NCI-H510A treated with DMSO at 0.1 percent for 48 hours (cell line): ENCODE measurements at regions not wholly inside any gene's neighbourhood (a gene's known extent, or its start where the extent isn't known, plus 50 kb on each side); places are given as distances from the start of the nearest gene placed in this dataset.

Experiments
- DNase-seq: peaks from one replicate; lab custom pipeline; 2025; lab: John Stamatoyannopoulos, UW

DNA sequence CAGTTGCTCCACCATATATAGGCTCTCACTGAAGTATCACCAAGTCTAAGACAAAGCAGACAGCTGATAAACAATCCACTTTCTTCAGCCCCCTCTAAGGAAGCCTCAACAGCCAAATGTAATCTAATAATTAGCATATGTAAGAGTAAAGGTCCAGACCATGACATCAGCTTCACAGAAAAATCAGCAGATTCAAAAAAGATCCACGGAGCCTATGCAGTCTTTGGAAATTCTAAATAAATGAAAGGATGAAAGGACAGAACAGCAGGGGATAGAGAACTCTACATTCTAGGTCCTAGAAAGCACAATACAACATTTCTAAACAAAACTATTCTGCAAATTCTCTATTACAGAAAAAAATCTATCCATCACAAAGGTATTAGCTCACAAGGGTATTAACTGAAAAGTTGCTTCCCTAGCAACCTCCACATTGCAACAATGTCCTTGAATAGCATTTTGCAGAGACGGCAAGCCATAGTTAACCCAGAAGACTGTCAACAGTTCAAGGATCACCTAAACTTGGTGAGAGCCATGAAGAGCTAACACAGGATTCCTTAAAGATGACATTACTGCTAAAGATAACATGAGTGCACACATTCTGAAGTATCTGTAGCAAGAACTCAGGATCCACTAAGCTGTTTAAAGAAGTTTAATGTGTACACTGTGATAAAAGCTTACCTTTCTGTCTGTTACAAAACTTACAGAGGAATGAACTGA lies 74.3 kb downstream of the SIPA1L2 start:
- no peak for DNase-seq

DNA sequence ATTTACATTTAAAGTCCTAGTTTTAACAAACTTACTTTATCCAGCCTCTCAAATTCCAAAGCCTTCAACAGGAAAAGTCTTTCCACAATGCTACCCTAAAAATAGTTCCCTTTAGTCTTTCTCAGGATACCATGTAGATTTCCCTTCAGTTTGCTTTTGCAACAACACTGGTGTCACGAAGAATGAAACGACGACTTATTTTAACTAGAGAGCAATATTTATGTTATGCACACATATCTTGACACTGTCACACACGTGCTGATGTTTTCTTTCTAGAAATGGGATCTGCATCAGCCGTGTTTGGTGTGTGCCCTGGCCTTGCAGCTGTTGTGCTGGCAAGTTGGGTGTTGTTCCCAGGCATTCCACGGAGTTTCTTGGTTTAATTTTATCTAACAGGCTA lies 75.5 kb downstream of the SIPA1L2 start:
- DNase-seq: no peak

DNA sequence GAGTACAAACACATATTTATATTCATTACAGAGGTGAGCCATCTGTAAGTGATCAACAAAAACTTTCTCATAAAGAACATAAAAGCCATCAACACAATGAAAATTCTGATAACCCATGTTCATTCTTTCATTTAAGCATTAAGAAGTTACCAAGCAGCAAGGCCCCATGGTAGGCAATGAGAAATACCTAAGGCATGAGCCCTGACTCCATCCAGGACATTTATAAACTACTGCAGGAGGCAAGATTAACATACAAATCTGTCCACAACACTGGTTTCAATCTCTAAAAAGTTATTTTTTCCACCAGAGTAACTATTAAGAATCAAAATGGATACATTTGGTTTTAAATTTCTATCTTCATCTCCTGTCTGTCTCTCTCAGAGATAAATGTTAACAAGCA lies 76.1 kb downstream of the SIPA1L2 start:
- no peak for DNase-seq

DNA sequence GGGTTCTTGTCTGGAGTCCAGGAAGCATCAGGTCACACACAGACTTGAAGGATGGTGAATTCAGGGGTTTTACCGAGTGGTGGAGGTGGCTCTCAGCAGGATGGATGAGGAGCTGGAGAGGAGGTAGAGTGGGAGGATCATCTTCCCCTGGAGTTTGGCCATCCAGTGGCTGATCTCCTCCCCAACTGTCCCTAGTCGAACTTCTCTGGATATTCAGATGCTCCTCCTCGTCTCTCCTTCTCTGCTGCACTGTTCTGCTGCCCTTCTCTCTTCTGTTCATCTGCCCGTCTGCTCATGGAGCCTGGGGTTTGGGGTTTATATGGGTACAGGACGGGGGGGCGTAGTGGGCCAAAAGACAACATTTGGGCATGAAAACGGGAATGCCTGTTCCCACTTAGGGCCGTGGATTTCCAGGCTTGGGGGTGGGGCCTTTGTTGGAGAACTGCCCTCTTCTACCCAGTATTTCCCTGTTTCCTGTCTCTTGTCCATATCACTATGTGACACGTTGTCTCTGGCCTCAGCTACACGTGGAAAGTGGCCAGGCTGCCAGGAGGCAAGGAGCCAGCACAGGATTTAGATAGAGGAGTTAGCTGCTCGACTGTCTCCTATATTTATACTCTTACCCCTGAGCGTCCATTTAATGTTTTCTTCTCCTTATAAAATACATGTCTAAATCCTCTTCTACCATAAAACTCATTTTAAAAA lies 76.7 kb downstream of the SIPA1L2 start:
- DNase-seq: no peak

DNA sequence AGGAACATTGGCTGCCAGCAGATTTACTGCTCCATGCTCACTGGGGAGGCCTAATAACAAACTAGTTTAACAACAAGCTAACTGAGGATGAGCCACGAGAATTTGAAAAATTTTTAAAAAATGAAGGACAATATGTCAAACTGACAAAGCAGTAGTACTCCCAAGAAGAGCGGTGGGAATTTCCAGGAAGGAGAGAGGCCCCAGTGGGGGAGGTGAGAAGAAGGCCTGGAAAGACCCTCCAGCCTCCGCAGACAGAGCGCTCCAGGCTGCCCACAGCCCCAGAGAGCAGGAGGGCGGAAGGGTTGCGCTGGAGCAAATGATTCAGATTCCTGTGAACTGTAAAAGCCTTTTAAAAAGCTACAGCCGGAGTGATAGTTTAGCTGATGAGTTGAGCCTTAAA lies 78.5 kb downstream of the SIPA1L2 start:
- no peak for DNase-seq

DNA sequence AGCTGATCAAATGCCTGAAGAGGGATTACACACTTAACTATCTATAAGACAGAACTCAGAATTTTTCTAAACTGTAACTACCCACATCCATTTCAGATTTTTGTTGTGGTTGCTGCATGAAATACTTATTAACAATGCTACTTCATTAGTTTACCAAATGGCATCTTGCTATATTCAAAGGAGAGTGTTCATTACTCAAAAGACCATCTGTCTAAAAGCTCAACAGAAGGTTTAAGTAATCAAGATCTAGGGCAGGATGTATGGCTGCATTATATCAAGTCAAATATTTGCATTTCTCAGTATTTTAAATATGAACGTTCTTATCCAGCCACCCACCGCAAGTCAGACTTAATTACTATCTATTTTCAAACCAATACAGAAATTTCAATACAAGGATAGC lies 79.9 kb downstream of the SIPA1L2 start:
- no peak for DNase-seq

DNA sequence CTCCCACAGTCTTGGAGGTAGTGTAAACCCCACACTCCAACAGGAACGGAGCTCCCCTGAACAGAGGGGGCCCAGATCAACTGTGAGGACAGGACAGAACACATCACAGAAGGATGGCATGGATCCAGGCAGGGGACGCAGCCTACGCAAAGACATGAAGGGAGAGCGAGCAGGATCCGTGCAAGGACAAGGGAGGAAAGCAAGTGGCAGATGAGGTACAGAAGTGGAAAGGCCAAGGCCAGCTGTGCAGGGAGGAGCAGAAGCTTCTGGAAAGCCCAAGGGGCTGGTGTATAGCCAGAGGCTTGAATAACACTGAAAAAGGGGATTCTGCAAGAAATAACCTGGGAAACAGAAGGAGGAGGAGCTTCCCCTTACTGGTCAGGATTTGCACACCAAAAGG lies 81.2 kb downstream of the SIPA1L2 start:
- no peak for DNase-seq

DNA sequence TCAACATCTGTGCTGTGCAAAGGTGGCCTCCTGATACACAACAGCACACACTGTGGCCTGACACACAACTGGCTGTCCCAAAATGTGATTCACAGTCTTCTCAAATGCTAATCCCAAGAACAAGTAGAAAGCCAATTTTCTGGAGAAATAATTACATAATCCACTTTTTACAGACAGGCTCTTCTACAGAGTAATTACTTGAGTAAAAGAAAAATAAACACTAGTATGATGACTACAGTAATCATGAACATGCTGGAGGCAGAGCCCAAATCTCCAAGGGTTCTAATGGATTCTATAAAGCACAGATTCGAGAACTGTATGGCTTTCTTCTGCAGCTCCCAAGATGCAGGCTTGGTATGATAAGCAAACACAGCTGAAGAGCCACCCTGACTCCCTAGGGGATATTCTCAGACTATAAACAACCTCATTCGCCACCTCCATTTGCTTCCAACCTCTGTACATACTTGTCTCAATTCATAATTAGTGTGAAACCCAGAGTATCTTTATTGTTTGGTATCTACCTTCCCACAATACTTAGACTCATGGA lies 81.9 kb downstream of the SIPA1L2 start:
- DNase-seq: peak; percentile 48

DNA sequence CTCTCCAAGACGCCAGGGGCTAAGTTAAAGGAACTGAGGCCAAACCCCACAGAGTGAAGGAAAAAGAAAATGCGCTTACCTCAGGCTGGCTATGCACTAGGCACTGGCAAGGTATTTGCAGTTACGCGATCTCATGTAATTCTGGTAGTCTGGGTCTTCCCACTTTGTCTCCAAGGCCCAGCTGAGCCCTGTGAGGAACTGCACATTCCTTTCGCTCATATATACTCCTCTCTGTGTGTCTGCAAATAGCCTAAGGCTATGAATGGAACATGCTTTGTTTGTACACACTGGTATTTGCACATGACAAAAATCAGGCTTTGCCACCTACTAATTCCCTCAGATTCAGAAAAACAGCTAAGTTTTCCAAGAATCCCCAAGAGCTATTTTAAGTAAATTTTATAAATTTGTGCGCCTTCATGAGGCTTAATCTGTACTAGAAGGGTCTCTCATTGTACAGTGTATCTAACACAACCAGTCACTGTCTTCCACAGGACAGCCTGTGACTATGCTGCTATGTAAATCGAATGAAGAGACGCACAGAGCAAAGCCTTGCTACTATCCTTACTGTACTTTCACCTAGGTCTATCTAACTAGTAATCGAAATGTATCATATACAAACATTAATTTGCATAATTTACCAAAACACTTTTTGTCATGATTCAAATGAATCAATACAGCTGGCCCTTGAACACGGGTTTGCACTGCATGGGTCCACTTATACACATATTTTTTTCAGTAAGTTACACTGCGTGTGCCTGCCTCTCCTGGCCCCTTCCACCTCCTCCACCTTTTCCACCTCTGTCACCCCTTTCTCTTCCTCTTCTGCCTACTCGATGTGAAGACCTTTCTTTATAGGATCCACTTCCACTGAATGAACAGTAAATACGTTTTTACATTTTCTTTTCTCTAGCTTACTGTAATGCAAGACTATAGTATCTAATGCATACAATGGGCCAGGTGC lies 87.0 kb downstream of the SIPA1L2 start:
- DNase-seq: peak; percentile 51

DNA sequence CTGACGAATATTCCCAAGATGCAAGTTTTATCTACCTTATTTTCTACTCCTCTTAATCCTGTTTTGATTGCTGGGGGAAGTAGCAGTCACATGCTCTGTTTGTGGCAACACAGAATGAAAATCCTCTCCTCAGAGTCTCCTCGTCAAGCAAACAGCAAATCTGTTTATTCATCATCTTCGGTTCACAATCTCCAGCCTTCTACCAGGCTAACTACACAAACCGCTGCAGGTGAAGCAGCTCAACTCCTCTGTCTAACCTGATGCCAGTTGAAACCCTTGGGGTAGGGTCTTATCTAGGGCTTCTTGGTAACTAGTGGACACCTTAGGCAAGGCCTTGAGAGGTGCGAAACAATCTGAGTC lies 91.0 kb downstream of the SIPA1L2 start:
- DNase-seq: peak; percentile 24

DNA sequence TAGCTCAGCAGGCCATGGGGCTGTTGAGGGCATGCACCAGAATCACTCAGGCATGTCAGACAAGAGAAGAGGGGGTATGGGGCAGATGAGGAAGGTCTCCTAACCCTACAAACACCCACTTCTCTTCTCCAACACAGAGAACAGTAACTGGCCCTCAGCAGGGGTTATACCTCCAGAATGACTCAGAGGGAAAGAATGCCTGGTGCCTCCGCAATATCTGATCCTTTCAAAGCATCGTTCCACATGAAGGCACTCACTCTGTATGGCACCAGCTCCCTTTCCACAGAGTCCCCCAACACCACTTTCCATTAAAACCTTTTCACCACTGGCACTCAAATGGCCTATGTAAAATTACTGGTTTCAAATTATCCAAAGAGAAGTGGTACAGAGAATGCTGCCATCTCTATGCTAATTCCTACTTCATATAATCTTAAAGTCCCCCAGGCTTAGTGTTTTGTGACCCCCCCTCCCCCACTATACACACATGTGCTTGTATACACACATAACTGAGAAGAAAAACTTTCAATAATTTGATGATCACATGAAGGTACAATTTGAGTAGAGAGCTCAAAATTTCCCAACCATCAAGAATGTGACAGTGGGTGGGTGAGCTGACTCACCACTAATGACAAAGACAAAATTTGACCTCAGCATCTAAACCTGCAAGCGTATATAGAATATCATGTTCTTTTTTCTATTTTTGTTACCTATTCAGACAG lies 91.5 kb downstream of the SIPA1L2 start:
- DNase-seq: peak; percentile 77

DNA sequence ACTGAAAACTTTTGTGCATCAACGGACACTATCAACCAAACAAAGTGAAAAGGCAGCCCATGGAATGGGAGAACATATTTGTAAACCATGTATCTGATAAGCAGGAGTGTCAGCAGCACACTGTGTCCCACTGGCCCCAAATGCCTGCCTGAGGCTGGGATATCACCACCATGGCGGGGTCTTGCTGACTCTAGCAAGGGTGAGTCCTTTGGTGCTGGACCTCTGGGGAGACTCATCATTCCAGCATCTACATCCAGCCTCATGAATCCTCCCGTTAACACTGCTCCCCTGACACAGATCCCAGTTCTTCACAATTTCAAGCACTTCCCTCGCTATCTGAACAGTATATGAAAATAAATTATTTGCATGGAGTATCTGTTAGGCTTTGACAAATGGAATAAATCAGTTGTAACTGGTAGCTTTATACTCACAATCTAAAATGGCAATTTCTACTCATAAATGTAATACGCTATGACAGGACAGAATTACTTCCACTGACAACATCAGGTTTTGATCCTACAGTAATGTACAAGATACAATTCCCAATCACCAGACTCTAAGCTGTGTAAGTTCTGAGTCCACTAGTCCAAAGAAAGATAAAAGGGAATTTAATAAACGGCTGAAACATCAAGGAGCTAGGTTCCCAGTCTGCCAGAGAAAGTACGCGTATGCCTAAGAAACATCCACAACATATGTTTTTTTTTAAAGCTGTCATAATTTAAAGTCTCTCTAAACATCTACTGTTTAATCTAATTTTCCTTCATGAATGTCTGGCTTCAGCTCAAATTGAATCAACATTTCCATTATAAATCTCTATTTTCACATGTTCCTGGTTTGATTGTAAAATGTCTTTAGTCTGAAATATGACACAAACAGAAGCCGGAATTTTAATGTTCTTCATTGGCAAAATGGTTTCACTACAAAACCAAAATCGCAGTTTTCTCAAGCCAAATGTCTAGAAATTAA lies 95.1 kb downstream of the SIPA1L2 start:
- no peak for DNase-seq

DNA sequence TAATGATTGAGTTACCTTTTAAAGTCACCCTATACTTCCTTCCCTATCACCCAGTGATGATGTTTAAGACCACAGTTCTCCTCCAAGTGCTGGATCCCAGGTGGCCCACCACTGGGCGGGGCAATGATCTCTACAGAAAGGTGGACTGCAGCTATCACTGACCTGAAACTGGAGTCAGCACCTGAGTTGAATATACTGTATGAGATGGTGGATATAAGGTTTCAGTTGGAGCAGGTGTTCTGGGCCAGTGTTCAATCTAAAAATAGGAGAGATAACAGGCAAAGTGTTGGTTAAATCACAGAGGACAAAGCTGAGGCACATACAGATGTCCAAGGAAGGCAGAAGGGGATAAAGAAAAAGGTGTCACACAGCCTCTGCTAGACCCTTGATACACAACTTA lies 96.6 kb downstream of the SIPA1L2 start:
- DNase-seq: peak; percentile 92

DNA sequence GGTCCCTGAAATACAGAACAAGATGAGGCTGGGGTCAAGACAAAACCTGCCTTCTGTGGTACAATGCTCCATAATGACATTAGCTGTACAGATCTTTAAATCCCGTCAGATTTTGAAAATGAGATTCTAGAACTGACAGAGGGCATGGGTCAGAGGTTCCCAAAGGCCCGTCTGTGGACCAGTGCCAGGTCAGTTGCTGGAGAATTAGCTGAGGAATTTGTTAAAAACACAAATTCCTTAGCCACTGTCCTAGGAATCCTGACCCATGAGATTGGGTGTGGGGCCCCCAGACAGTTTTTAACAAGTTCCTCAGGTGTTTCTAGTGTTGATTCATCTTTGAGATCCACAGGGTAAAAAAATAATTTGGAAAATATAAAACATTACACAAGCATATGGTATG lies 97.0 kb downstream of the SIPA1L2 start:
- no peak for DNase-seq

DNA sequence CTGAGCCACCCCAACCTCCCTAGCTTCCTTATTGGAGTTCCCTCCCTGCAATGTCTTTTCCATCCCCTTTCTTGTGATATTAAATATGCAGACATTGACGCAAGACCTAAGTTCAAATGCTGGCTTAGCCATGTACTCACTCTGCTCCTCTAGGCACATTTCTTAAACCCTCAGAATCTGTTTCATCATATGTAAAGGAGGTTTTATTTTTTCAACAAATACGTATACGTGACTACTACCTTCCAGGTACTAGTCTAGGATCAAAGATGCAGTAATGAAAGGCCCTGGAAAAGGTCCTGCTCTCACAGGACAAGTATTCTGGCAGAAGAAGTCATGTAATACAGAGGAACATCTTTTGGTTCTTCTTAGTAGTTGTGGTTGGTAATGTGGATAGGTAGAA lies 98.6 kb downstream of the SIPA1L2 start:
- DNase-seq: no peak

DNA sequence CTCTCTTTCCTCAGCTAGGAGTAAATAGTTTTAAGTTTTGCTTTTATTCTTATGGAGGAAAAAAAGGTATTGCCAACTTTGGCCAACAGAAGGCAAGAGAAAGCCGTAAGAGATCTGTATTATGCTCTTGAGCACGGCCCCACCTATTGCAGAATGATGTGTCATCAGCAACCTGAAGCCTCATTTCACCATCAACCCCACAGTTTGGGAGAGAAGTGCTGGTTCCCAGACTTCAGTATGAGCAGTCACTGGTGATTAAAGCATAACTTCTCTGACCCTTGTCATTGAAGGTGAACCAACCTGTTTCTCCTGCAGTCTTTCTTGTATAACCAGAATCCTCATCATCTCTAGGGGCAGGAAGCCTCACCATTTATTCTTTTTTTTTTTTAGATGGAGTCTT lies 100.2 kb downstream of the SIPA1L2 start:
- peak; percentile 32 for DNase-seq

DNA sequence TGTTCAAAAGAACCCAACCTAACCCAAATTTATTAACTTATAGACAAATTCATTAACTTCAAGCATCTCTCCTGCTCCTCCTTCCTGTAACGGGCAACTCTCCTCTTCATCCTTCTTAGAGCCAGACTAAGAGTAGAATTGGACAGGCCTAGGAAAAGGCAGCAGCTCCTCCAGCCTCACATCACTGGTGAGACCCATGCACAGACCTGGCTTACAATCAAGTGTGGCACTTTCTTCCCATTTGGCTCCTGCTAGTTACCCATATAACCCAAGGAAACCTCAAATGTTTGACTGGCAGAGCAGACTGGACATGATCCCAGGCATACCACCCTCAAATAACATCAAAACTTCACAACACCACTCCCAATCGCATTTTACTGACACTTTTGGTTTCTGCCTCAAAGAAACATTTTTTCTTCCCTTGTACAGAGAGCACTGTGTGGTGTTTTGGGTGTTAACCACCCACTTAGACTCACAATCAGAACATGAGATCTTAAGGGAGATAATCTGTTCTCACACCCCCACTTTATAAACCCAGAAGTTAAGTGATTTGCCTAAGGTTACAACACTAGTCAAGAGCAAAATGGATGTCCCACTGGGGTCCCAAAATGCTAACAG lies 101.4 kb downstream of the SIPA1L2 start:
- no peak for DNase-seq

DNA sequence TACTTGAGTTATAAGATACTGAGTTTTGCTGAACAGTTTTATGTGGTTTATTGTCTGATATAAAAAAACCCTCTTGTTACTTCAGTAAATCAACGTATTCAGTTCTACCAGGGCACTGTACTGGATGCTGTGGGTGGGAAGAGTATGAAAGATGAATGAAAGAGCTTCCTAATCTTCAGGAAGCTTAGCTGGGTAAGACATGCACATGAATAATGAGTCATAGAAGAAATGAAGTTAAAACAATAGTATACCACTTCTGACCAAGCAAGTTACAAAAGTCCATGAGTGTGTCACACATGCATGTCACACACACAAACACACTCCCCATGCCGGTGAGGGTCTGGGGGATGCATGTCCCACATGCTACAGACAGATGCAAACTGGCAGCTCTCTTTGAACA lies 105.9 kb downstream of the SIPA1L2 start:
- no peak for DNase-seq

DNA sequence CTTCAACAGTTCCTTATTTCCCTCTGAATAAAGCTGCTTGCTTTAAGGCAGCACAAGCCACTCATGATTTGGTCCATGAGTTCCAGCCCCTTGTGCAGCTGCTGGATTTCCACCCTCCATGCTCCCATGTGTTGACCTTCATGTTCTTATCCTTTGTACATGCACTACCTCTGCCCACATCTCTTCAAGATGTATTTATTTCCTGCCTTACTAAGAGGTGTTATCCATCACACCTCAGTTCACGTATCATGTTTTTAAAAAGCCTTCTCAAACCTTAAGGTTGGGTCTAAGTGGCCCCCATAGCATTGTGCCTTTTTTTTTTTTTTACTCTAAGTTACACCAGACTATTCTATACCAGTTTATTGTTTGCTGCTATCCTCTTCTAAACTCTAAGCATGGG lies 107.7 kb downstream of the SIPA1L2 start:
- DNase-seq: no peak

DNA sequence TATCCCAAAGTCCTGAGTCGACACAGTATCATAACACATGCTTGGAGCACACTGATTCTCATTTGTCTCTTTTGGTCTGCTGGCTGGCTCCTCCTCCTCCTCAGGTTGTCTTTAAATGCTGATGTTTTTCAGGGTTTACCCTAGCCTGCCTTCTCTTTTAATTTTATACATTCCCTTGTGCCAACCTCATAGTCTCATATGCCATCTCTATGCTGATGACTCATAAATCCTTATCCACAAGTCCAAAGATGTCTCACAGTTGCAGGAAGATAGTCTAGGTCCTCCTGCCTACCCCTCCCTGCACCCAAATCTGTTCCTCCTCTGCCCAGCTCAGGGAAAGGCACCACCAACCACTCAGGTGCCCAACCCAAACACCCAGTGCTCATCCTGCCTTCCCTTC lies 108.3 kb downstream of the SIPA1L2 start:
- DNase-seq: no peak
